Uterus (tissue), 2 donors: ENCODE measurements at regions not wholly inside any gene's neighbourhood (a gene's known extent, or its start where the extent isn't known, plus 50 kb on each side); places are given as distances from the start of the nearest gene placed in this dataset.

ENCODE experiments used
- POLR2A ChIP-seq, 2 donors: fragments of 450-650 bp; IDR thresholded peaks; one replicate each; pipeline ENCODE4 v1.6.1; 2016; ENCODE audit warnings: antibody characterized with exemption in 2 of 2, mild to moderate bottlenecking in 1 of 2, moderate library complexity in 1 of 2
- TF ChIP-seq, protein P1 (sequence below), 4 experiments: fragments of 200-600 bp in 2 of 4; fragments of 450-650 bp in 2 of 4; sonication (generic) in 2 of 4; IDR thresholded peaks; one replicate each; pipeline ENCODE4 v1.5.1; 2016 to 2019; ENCODE audit warnings: antibody characterized with exemption in 4 of 4, mild to moderate bottlenecking in 2 of 4, moderate library complexity in 1 of 4

DNA sequence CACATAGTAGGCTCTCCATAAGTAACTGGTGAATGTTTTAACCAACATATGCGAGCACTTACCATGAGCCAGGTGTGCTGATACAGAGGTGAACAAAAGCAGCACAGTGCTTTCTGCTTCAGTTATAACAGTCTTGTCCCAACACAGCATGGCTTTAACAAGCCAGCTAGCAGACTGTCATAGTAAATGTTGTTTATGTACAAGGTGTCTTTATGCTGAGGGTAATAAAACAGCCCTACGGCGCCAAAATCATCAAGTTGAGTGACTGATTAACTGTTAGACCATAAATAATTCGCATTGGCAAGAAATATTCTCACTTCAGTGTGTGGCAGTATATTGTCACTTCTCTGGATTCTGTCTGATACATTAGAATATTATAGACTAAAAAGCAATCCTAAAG, 646.0 kb upstream of the CFAP20DC start:
- no peak for TF ChIP-seq POLR2A (IDR thresholded peaks at IDR 0.05)
- TF ChIP-seq, protein P1, sequence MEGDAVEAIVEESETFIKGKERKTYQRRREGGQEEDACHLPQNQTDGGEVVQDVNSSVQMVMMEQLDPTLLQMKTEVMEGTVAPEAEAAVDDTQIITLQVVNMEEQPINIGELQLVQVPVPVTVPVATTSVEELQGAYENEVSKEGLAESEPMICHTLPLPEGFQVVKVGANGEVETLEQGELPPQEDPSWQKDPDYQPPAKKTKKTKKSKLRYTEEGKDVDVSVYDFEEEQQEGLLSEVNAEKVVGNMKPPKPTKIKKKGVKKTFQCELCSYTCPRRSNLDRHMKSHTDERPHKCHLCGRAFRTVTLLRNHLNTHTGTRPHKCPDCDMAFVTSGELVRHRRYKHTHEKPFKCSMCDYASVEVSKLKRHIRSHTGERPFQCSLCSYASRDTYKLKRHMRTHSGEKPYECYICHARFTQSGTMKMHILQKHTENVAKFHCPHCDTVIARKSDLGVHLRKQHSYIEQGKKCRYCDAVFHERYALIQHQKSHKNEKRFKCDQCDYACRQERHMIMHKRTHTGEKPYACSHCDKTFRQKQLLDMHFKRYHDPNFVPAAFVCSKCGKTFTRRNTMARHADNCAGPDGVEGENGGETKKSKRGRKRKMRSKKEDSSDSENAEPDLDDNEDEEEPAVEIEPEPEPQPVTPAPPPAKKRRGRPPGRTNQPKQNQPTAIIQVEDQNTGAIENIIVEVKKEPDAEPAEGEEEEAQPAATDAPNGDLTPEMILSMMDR (IDR thresholded peaks at IDR 0.05) = no peak
